A549 (cell line): ENCODE measurements at regions not wholly inside any gene's neighbourhood (a gene's known extent, or its start where the extent isn't known, plus 50 kb on each side); places are given as distances from the start of the nearest gene placed in this dataset.

Experiments
- ATAC-seq, 2 experiments: fragments of 200-7000 bp in 1 of 2; fragments of >200 bp in 1 of 2; cut with Nextera tagmentation in 1 of 2; cut with Tn5 transposase in 1 of 2; 3 replicates each; pipeline versions ENCODE4 v1.8.0 to v1.9.1; 2018 to 2020; ENCODE audit warnings: mild to moderate bottlenecking in 1 of 2, moderate library complexity in 1 of 2
- CTCF ChIA-PET: fragments of 300-600 bp; sonication (Branson Sonifier 250); formaldehyde crosslinking; extraction: SDS; loops from one replicate; lab custom pipeline; 2021; ENCODE audit warnings: antibody characterized with exemption, inconsistent platforms; lab: Yijun Ruan, JAX
- POLR2A ChIA-PET: fragments of 350-600 bp; formaldehyde crosslinking; extraction: SDS; loops from one replicate; lab custom pipeline; 2021; ENCODE audit warnings: antibody characterized with exemption, inconsistent platforms; lab: Yijun Ruan, JAX
- DNase-seq, 2 experiments: peaks; one replicate each; pipeline versions ENCODE4 v3.0.0 to v3.0.0-alpha.2; 2011 to 2016; ENCODE audit warnings: low read depth in 1 of 2, low spot score in 1 of 2
- FAIRE-seq: peaks from 2 replicates; lab custom pipeline; 2011; peaks lifted over from hg19 to GRCh38; lab: Jason Lieb, UNC
- H3K27ac ChIP-seq, 2 experiments: fragments of >200 bp; sonication (Bioruptor Twin); formaldehyde crosslinking; 3 replicates each; pipeline ENCODE4 v1.5.1; 2016 to 2017
- H3K4me1 ChIP-seq: fragments of >200 bp; sonication (Bioruptor Twin); formaldehyde crosslinking; 3 replicates; pipeline ENCODE4 v1.6.1; 2016
- H3K4me2 ChIP-seq: fragments of >200 bp; sonication (Bioruptor Twin); formaldehyde crosslinking; 3 replicates; pipeline ENCODE4 v1.6.1; 2016
- H3K4me3 ChIP-seq: fragments of >200 bp; sonication (Bioruptor Twin); formaldehyde crosslinking; 3 replicates; pipeline ENCODE4 v1.5.1; 2016
- H3K9me3 ChIP-seq: fragments of >200 bp; sonication (Bioruptor Twin); formaldehyde crosslinking; 3 replicates; pipeline ENCODE4 v1.6.1; 2016
- CBX8 ChIP-seq: fragments of 200-600 bp; sonication (generic); IDR thresholded peaks from 2 replicates; pipeline ENCODE4 v1.6.1; 2016
- CHD4 ChIP-seq: fragments of 200-600 bp; sonication (generic); IDR thresholded peaks from 2 replicates; pipeline ENCODE4 v1.6.1; 2016; ENCODE audit warnings: antibody characterized with exemption, mild to moderate bottlenecking, borderline replicate concordance
- EP300 ChIP-seq, 2 experiments: fragments of >200 bp; sonication (Bioruptor Twin); formaldehyde crosslinking; IDR thresholded peaks; 2 replicates in 1 of 2; 3 replicates in 1 of 2; pipeline ENCODE4 v1.6.1; 2016 to 2017
- FOSB ChIP-seq: fragments of 250-450 bp; sonication (Bioruptor Pico); IDR thresholded peaks from 2 replicates; pipeline ENCODE4 v1.5.0; 2020; ENCODE audit warnings: mild to moderate bottlenecking, moderate library complexity
- FOXS1 ChIP-seq: fragments of 250-450 bp; sonication (Bioruptor Pico); IDR thresholded peaks from 2 replicates; pipeline ENCODE4 v1.5.0; 2020; ENCODE audit warnings: mild to moderate bottlenecking, moderate library complexity
- GATA3 ChIP-seq: IDR thresholded peaks from 2 replicates; pipeline ENCODE4 v1.6.1; 2012; ENCODE audit warnings: borderline replicate concordance
- JUNB ChIP-seq: fragments of >200 bp; sonication (Bioruptor Twin); formaldehyde crosslinking; IDR thresholded peaks from 2 replicates; pipeline ENCODE4 v1.6.1; 2016
- KDM5A ChIP-seq: fragments of 200-600 bp; sonication (generic); IDR thresholded peaks from 2 replicates; pipeline ENCODE4 v1.6.1; 2016; ENCODE audit warnings: antibody characterized with exemption, mild to moderate bottlenecking
- MAFK ChIP-seq: fragments of 450-650 bp; IDR thresholded peaks from 2 replicates; pipeline ENCODE4 v1.6.1; 2014; ENCODE audit not compliant: partially characterized antibody
- NPAS2 ChIP-seq: fragments of 250-450 bp; sonication (Bioruptor Pico); IDR thresholded peaks from 2 replicates; pipeline ENCODE4 v1.8.0; 2022; ENCODE audit warnings: mild to moderate bottlenecking, moderate library complexity, borderline replicate concordance
- NR3C1 ChIP-seq: fragments of >200 bp; sonication (Bioruptor Twin); formaldehyde crosslinking; IDR thresholded peaks from 3 replicates; pipeline ENCODE4 v1.6.1; 2017
- PHF8 ChIP-seq: fragments of 200-600 bp; sonication (generic); IDR thresholded peaks from 2 replicates; pipeline ENCODE4 v1.6.1; 2016; ENCODE audit warnings: low read depth, mild to moderate bottlenecking, antibody characterized with exemption, moderate library complexity, borderline replicate concordance
- RAD21 ChIP-seq, 2 experiments: fragments of >200 bp in 1 of 2; sonication (Bioruptor Twin) in 1 of 2; formaldehyde crosslinking in 1 of 2; IDR thresholded peaks in 1 of 2; conservative IDR thresholded peaks in 1 of 2; 2 replicates in 1 of 2; 3 replicates in 1 of 2; pipeline ENCODE4 v1.6.1; 2012 to 2018; ENCODE audit warnings: inconsistent platforms in 1 of 2
- RARB ChIP-seq: fragments of 250-450 bp; sonication (Bioruptor Pico); IDR thresholded peaks from 2 replicates; pipeline ENCODE4 v1.8.0; 2021; ENCODE audit warnings: mild to moderate bottlenecking, moderate library complexity
- RNF2 ChIP-seq: fragments of 200-600 bp; sonication (generic); IDR thresholded peaks from 2 replicates; pipeline ENCODE4 v1.6.1; 2016; ENCODE audit warnings: low read depth, mild to moderate bottlenecking, antibody characterized with exemption, moderate library complexity, borderline replicate concordance
- SREBF2 ChIP-seq: fragments of 450-650 bp; IDR thresholded peaks from 2 replicates; pipeline ENCODE4 v1.6.1; 2014; ENCODE audit warnings: mild to moderate bottlenecking, moderate library complexity
- ZC3H11A ChIP-seq: fragments of 450-650 bp; IDR thresholded peaks from 2 replicates; pipeline ENCODE4 v1.6.1; 2014; ENCODE audit warnings: antibody characterized with exemption, mild to moderate bottlenecking
- ZFP36 ChIP-seq: fragments of 450-650 bp; IDR thresholded peaks from 2 replicates; pipeline ENCODE4 v1.6.1; 2014; ENCODE audit warnings: borderline replicate concordance; ENCODE audit not compliant: partially characterized antibody
- ZNF302 ChIP-seq: fragments of 250-450 bp; sonication (Bioruptor Pico); IDR thresholded peaks from 2 replicates; pipeline ENCODE4 v1.9.0; 2021; ENCODE audit warnings: inconsistent platforms, mild to moderate bottlenecking, moderate library complexity
- WGBS: methylation state at CpG from one replicate; pipeline ENCODE4 v1.1.6; 2017; ENCODE audit errors: missing lambda C conversion rate; 5-methylcytosine and 5-hydroxymethylcytosine counted together
- TF ChIP-seq, protein P1 (sequence below): fragments of >200 bp; sonication (Bioruptor Twin); formaldehyde crosslinking; IDR thresholded peaks from 2 replicates; pipeline ENCODE4 v1.6.1; 2016
- TF ChIP-seq, protein P2 (sequence below): fragments of 200-600 bp; sonication (generic); IDR thresholded peaks from 2 replicates; pipeline ENCODE4 v1.6.1; 2016; ENCODE audit warnings: antibody characterized with exemption, mild to moderate bottlenecking, moderate library complexity
- TF ChIP-seq, protein P3 (sequence below): IDR thresholded peaks from 2 replicates; pipeline ENCODE4 v1.6.1; 2012
- TF ChIP-seq, protein P4 (sequence below): fragments of >200 bp; sonication (Bioruptor Twin); formaldehyde crosslinking; IDR thresholded peaks from 3 replicates; pipeline ENCODE4 v1.5.1; 2016
- TF ChIP-seq, protein P5 (sequence below): fragments of 250-450 bp; sonication (Bioruptor Pico); IDR thresholded peaks from 2 replicates; pipeline ENCODE4 v1.5.0; 2020; ENCODE audit warnings: low read depth, mild to moderate bottlenecking, moderate library complexity
- TF ChIP-seq, protein P6 (sequence below): fragments of 150-350 bp; IDR thresholded peaks from 2 replicates; pipeline ENCODE4 v1.6.1; 2014; ENCODE audit warnings: low read depth, mild to moderate bottlenecking, low read length
- TF ChIP-seq, protein P7 (sequence below): fragments of 450-650 bp; IDR thresholded peaks from 2 replicates; pipeline ENCODE4 v1.6.1; 2014; ENCODE audit warnings: antibody characterized with exemption

DNA sequence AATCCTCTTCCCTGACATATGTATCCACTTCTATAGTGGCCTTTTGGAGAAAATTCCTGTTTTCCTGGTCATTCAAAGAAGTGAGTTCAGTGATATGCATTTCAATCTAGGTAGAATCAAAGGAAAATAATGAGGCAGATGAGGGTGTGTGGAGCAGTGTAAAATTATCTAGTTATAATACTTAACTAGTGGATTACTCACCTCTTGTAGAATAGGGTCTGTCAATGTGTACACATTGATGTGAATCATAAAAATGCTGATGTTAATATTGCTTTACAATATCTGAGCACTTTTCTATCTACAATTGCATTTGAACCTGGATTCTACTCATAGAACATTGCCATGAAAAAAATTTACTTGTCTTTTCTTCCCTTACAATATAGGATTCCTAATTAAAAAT, 293.5 kb downstream of the GBA3 start:
- no peak for FAIRE-seq
- Histone ChIP-seq H3K4me1 (peaks cover 16% of the 10 kb centered on the region), H3K27ac (0 out of 6 replicates have a peak overlapping the region, but pooled peaks of 1 of the 2 experiments have one; percentile 14), H3K4me3 (no peak overlapping the region), H3K9me3 (peaks cover 3% of the 10 kb centered on the region; the same call in 1 of the 3 replicates), H3K4me2 (peak overlapping the region; percentile 44; the same call in 1 of the 3 replicates)
- no peak for DNase-seq
- ChIA-PET POLR2A (no interaction called here), CTCF (no interaction called here)
- ATAC-seq: no peak
- TF ChIP-seq RARB: no peak
- TF ChIP-seq SREBF2: no peak
- TF ChIP-seq ZFP36: no peak
- TF ChIP-seq JUNB: no peak
- TF ChIP-seq, protein P1, sequence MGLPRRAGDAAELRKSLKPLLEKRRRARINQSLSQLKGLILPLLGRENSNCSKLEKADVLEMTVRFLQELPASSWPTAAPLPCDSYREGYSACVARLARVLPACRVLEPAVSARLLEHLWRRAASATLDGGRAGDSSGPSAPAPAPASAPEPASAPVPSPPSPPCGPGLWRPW: no peak
- TF ChIP-seq CHD4: no peak
- TF ChIP-seq ZNF302 (CRISPR knock-in tag): no peak
- TF ChIP-seq PHF8: no peak
- no peak for TF ChIP-seq NPAS2 (CRISPR knock-in tag)
- TF ChIP-seq GATA3: no peak
- TF ChIP-seq, protein P2, sequence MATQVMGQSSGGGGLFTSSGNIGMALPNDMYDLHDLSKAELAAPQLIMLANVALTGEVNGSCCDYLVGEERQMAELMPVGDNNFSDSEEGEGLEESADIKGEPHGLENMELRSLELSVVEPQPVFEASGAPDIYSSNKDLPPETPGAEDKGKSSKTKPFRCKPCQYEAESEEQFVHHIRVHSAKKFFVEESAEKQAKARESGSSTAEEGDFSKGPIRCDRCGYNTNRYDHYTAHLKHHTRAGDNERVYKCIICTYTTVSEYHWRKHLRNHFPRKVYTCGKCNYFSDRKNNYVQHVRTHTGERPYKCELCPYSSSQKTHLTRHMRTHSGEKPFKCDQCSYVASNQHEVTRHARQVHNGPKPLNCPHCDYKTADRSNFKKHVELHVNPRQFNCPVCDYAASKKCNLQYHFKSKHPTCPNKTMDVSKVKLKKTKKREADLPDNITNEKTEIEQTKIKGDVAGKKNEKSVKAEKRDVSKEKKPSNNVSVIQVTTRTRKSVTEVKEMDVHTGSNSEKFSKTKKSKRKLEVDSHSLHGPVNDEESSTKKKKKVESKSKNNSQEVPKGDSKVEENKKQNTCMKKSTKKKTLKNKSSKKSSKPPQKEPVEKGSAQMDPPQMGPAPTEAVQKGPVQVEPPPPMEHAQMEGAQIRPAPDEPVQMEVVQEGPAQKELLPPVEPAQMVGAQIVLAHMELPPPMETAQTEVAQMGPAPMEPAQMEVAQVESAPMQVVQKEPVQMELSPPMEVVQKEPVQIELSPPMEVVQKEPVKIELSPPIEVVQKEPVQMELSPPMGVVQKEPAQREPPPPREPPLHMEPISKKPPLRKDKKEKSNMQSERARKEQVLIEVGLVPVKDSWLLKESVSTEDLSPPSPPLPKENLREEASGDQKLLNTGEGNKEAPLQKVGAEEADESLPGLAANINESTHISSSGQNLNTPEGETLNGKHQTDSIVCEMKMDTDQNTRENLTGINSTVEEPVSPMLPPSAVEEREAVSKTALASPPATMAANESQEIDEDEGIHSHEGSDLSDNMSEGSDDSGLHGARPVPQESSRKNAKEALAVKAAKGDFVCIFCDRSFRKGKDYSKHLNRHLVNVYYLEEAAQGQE: no peak
- TF ChIP-seq FOSB (CRISPR knock-in tag): no peak
- TF ChIP-seq EP300 (IDR thresholded peaks at IDR 0.05): no peak
- TF ChIP-seq CBX8: no peak
- TF ChIP-seq, protein P3, sequence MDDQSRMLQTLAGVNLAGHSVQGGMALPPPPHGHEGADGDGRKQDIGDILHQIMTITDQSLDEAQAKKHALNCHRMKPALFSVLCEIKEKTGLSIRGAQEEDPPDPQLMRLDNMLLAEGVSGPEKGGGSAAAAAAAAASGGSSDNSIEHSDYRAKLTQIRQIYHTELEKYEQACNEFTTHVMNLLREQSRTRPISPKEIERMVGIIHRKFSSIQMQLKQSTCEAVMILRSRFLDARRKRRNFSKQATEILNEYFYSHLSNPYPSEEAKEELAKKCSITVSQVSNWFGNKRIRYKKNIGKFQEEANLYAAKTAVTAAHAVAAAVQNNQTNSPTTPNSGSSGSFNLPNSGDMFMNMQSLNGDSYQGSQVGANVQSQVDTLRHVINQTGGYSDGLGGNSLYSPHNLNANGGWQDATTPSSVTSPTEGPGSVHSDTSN: no peak
- TF ChIP-seq RNF2: no peak
- no peak for TF ChIP-seq FOXS1 (CRISPR knock-in tag)
- TF ChIP-seq NR3C1: no peak
- TF ChIP-seq, protein P4, sequence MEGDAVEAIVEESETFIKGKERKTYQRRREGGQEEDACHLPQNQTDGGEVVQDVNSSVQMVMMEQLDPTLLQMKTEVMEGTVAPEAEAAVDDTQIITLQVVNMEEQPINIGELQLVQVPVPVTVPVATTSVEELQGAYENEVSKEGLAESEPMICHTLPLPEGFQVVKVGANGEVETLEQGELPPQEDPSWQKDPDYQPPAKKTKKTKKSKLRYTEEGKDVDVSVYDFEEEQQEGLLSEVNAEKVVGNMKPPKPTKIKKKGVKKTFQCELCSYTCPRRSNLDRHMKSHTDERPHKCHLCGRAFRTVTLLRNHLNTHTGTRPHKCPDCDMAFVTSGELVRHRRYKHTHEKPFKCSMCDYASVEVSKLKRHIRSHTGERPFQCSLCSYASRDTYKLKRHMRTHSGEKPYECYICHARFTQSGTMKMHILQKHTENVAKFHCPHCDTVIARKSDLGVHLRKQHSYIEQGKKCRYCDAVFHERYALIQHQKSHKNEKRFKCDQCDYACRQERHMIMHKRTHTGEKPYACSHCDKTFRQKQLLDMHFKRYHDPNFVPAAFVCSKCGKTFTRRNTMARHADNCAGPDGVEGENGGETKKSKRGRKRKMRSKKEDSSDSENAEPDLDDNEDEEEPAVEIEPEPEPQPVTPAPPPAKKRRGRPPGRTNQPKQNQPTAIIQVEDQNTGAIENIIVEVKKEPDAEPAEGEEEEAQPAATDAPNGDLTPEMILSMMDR: no peak

DNA sequence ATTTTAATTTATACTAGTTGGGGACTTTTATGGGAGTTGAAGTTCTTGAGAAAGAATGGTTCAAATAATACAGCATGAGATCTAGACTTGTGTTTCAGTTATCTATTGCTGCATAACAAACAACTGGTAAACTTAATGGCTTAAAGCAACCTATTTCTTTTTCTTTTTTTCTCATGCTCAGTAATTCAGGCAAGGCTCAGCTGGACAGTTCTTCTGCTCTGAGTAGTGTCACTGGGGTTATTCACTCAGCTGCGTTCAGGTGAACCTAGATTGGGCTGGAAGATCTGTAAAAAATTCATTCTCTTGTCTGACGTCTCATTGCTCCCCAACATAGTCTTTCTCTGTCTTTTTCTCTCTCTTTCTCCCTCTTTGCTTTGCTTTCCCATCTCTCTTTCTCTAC, 291.7 kb downstream of the GBA3 start:
- Histone ChIP-seq H3K4me2 (no peak overlapping the region), H3K9me3 (peaks cover 3% of the 10 kb centered on the region; the same call in 1 of the 3 replicates), H3K27ac (no peak overlapping the region), H3K4me3 (no peak overlapping the region), H3K4me1 (peaks cover 16% of the 10 kb centered on the region)
- POLR2A ChIA-PET: no interaction called here
- FAIRE-seq: no peak
- no peak for ATAC-seq
- no peak for DNase-seq
- CTCF ChIA-PET: no interaction called here
- WGBS: 33% methylated on average over 2 of the region's 2 CpGs
- TF ChIP-seq MAFK (no peak), RAD21 (conservative IDR thresholded peaks at IDR 0.05 in 1 of 2, IDR thresholded peaks at IDR 0.05 in 1 of 2) (no peak), KDM5A (no peak), ZC3H11A (no peak), NPAS2 (CRISPR knock-in tag) (no peak), FOSB (CRISPR knock-in tag) (no peak)
- TF ChIP-seq, protein P4: no peak
- TF ChIP-seq, protein P5, sequence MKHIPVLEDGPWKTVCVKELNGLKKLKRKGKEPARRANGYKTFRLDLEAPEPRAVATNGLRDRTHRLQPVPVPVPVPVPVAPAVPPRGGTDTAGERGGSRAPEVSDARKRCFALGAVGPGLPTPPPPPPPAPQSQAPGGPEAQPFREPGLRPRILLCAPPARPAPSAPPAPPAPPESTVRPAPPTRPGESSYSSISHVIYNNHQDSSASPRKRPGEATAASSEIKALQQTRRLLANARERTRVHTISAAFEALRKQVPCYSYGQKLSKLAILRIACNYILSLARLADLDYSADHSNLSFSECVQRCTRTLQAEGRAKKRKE (CRISPR knock-in tag): no peak
- TF ChIP-seq, protein P6, sequence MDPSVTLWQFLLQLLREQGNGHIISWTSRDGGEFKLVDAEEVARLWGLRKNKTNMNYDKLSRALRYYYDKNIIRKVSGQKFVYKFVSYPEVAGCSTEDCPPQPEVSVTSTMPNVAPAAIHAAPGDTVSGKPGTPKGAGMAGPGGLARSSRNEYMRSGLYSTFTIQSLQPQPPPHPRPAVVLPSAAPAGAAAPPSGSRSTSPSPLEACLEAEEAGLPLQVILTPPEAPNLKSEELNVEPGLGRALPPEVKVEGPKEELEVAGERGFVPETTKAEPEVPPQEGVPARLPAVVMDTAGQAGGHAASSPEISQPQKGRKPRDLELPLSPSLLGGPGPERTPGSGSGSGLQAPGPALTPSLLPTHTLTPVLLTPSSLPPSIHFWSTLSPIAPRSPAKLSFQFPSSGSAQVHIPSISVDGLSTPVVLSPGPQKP: no peak
- TF ChIP-seq, protein P7, sequence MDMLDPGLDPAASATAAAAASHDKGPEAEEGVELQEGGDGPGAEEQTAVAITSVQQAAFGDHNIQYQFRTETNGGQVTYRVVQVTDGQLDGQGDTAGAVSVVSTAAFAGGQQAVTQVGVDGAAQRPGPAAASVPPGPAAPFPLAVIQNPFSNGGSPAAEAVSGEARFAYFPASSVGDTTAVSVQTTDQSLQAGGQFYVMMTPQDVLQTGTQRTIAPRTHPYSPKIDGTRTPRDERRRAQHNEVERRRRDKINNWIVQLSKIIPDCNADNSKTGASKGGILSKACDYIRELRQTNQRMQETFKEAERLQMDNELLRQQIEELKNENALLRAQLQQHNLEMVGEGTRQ: no peak
